Nephron progenitor cell (in vitro differentiated cells): ENCODE measurements at regions not wholly inside any gene's neighbourhood (a gene's known extent, or its start where the extent isn't known, plus 50 kb on each side); places are given as distances from the start of the nearest gene placed in this dataset.

Experiments
- DNase-seq: peaks from one replicate; pipeline ENCODE4 v3.0.0; 2021
- H3K27ac Mint-ChIP-seq: 2 replicates; pipeline ENCODE4 v1.8.0; 2021; ENCODE audit warnings: mild to moderate bottlenecking, moderate library complexity, mixed read lengths
- H3K27me3 Mint-ChIP-seq: 2 replicates; pipeline ENCODE4 v1.8.0; 2021; ENCODE audit warnings: mild to moderate bottlenecking, low read depth, mixed read lengths; ENCODE audit not compliant: poor library complexity
- H3K36me3 Mint-ChIP-seq: 2 replicates; pipeline ENCODE4 v1.8.0; 2021; ENCODE audit warnings: low read depth, mixed read lengths
- H3K4me1 Mint-ChIP-seq: 2 replicates; pipeline ENCODE4 v1.8.0; 2021; ENCODE audit warnings: mixed read lengths
- H3K4me3 Mint-ChIP-seq: 2 replicates; pipeline ENCODE4 v1.8.0; 2021; ENCODE audit warnings: mild to moderate bottlenecking, moderate library complexity, mixed read lengths
- H3K9me3 Mint-ChIP-seq: 2 replicates; pipeline ENCODE4 v1.8.0; 2021; ENCODE audit warnings: mild to moderate bottlenecking, moderate library complexity, mixed read lengths
- CTCF ChIP-seq: fragments of 200-600 bp; sonication (generic); IDR thresholded peaks from 2 replicates; pipeline ENCODE4 v1.5.0; 2021; ENCODE audit warnings: antibody characterized with exemption

GRCh38 chr22:27237080-27237741 lies 564.3 kb downstream of the MN1 start:
- Mint-ChIP-seq H3K36me3 (no peaks in the 10 kb centered on the region), H3K4me3 (no peak overlapping the region), H3K4me1 (peaks cover 41% of the 10 kb centered on the region), H3K27ac (no peak overlapping the region), H3K9me3 (no peaks in the 10 kb centered on the region), H3K27me3 (peaks cover 39% of the 10 kb centered on the region)
- no peak for DNase-seq
- TF ChIP-seq CTCF = no peak

- Mint-ChIP-seq H3K27me3 (peaks cover 32% of the 10 kb centered on the region), H3K4me1 (peaks cover 59% of the 10 kb centered on the region), H3K9me3 (no peaks in the 10 kb centered on the region), H3K36me3 (no peaks in the 10 kb centered on the region), H3K4me3 (no peak overlapping the region), H3K27ac (no peak overlapping the region)
- no peak for TF ChIP-seq CTCF
- DNase-seq = peak; percentile 48
These were observed 562.5 kb downstream of the MN1 start for GRCh38 chr22:27238935-27239510.

GRCh38 chr22:27239520-27239919 lies 562.0 kb downstream of the MN1 start:
- no peak for TF ChIP-seq CTCF
- H3K27ac Mint-ChIP-seq = peak overlapping the region; percentile 5
- H3K9me3 Mint-ChIP-seq = no peaks in the 10 kb centered on the region
- DNase-seq = no peak
- H3K36me3 Mint-ChIP-seq = no peaks in the 10 kb centered on the region
- H3K4me1 Mint-ChIP-seq = peaks cover 63% of the 10 kb centered on the region
- peaks cover 28% of the 10 kb centered on the region for H3K27me3 Mint-ChIP-seq
- H3K4me3 Mint-ChIP-seq = peak overlapping the region; percentile 5

GRCh38 chr22:27240298-27241075 lies 561.1 kb downstream of the MN1 start:
- Mint-ChIP-seq H3K27ac (no peak overlapping the region), H3K36me3 (no peaks in the 10 kb centered on the region), H3K27me3 (peaks cover 27% of the 10 kb centered on the region), H3K4me3 (no peak overlapping the region), H3K9me3 (no peaks in the 10 kb centered on the region), H3K4me1 (peaks cover 73% of the 10 kb centered on the region)
- DNase-seq = no peak
- no peak for TF ChIP-seq CTCF

GRCh38 chr22:27241430-27242321 lies 559.9 kb downstream of the MN1 start:
- no peak overlapping the region for H3K27ac Mint-ChIP-seq
- H3K4me3 Mint-ChIP-seq = no peak overlapping the region
- H3K27me3 Mint-ChIP-seq = peaks cover 18% of the 10 kb centered on the region
- no peaks in the 10 kb centered on the region for H3K9me3 Mint-ChIP-seq
- H3K36me3 Mint-ChIP-seq = no peaks in the 10 kb centered on the region
- no peak for TF ChIP-seq CTCF
- peak; percentile 43 for DNase-seq
- peaks cover 84% of the 10 kb centered on the region for H3K4me1 Mint-ChIP-seq
